A673 (cell line): ENCODE measurements at regions not wholly inside any gene's neighbourhood (a gene's known extent, or its start where the extent isn't known, plus 50 kb on each side); places are given as distances from the start of the nearest gene placed in this dataset.

Experiments
- EZH2 ChIP-seq: fragments of 200-600 bp; sonication (generic); IDR thresholded peaks from 2 replicates; pipeline ENCODE4 v1.6.1; 2017; ENCODE audit warnings: borderline replicate concordance, low read depth, mild to moderate bottlenecking, mixed read lengths, antibody characterized with exemption, low read length; ENCODE audit not compliant: poor library complexity, severe bottlenecking
- TF ChIP-seq, protein P1 (sequence below): fragments of 300-800, 200-600 bp; sonication (generic); conservative IDR thresholded peaks from 2 replicates; pipeline ENCODE4 v1.5.1; 2017; ENCODE audit warnings: low read depth, mild to moderate bottlenecking, antibody characterized with exemption, low read length, moderate library complexity, mixed read lengths

DNA sequence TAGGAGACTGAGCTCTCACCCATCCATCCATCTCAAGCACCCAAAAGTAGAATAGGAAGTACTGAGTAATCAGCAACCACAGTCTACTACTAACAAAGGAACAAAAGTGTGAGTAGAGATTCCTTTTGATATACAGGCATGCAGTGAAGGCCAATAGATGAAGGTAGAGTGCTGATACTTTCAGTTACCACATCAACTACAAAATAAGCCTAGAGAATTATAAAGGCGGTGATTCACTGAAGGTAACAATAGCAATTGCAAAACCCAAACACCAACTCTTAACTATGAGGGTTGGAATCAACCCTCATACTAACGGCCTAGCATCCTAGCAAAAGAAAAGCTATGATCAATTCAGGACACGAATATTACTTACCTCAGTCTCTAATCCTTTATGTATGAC lies 992.6 kb downstream of the DNAH5 start:
- TF ChIP-seq, protein P1, sequence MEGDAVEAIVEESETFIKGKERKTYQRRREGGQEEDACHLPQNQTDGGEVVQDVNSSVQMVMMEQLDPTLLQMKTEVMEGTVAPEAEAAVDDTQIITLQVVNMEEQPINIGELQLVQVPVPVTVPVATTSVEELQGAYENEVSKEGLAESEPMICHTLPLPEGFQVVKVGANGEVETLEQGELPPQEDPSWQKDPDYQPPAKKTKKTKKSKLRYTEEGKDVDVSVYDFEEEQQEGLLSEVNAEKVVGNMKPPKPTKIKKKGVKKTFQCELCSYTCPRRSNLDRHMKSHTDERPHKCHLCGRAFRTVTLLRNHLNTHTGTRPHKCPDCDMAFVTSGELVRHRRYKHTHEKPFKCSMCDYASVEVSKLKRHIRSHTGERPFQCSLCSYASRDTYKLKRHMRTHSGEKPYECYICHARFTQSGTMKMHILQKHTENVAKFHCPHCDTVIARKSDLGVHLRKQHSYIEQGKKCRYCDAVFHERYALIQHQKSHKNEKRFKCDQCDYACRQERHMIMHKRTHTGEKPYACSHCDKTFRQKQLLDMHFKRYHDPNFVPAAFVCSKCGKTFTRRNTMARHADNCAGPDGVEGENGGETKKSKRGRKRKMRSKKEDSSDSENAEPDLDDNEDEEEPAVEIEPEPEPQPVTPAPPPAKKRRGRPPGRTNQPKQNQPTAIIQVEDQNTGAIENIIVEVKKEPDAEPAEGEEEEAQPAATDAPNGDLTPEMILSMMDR, result no peak
- no peak for TF ChIP-seq EZH2
